ENCODE measurements at regions not wholly inside any gene's neighbourhood (a gene's known extent, or its start where the extent isn't known, plus 50 kb on each side); places are given as distances from the start of the nearest gene placed in this dataset.

DNA sequence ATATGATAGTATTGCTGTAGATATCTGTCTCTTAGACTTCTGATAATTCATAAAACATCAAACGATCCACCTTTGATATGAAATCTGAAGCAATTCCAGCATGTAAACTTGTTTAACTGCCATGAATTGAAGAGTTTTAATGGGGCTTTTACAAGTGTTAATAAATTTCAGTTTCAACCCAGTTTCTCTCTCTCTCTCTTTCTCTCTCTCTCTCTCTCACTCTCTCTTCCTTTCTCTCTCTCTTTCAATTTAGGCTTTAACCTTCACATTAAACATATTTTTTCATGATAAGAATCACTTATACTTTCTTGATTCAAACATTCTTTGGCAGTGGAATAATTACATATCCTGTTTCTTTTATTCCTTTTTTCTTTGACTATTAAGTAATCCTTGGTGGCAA, 296.1 kb downstream of the EPHA4 start:
- no peak for DNase-seq

GRCh38 chr2:221276601-221277000, 295.5 kb downstream of the EPHA4 start:
- no peak for DNase-seq

GRCh38 chr2:221282386-221282785, 289.7 kb downstream of the EPHA4 start:
- DNase-seq, result no peak

DNA sequence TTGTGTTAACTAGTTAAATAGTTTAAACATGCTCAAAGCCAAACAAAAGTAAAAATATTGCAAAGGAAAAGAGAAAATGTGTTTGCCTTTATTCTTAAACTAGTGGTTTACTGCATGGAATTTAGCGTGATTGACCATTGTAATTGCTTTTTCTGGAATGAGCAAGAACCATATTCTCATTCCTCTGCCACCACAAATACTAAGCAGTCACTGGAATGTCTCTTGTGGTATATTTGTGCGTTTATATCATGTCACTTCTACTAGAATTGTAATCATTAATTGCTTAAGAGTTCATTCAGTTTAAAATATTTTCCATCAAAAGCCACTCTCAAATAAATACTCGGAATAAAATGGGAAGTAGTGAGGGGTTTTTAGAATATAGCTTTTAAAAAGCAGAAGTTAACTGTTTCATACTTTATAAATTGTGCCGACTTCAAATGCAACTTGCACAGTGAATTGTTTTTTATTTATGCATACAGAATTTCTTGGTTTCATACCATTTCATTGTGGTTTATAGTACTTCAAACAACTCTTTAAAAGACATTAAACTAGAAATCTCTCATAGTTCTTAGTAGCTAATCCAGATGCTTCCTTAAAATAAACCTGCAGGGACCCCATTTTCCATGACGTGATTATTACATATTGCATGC, 288.1 kb downstream of the EPHA4 start:
- no peak for DNase-seq

- no peak for DNase-seq
Measured at GRCh38 chr2:221285148-221285547, 287.0 kb downstream of the EPHA4 start.

- DNase-seq, result no peak
Measured at GRCh38 chr2:221286406-221286805, 285.7 kb downstream of the EPHA4 start.

- DNase-seq, result no peak
Measured at GRCh38 chr2:221289389-221289788, 282.7 kb downstream of the EPHA4 start.

GRCh38 chr2:221289846-221290245, 282.3 kb downstream of the EPHA4 start:
- DNase-seq, result no peak

- no peak for DNase-seq
Measured at GRCh38 chr2:221293949-221294742, 278.0 kb downstream of the EPHA4 start.

DNA sequence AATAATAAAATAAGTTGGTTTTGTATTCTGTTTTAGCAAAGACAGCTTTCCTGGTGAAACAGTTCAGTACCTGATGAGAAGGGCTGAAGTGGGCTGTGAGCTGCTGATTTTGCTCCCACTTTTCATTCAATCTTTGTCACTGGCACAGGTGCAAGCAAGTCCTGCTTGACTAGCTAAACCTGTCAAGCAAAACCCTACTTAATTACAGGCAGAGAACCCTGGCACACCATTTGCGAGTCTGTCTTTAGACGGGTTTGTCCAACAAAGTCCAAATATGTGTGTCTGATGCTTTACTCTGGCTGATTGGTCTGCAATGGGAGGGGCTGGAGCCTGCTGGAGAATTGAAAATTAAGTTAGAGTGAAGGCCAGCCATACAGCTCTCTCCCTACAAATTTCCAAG, 267.2 kb downstream of the EPHA4 start:
- no peak for DNase-seq

- no peak for DNase-seq
Measured at GRCh38 chr2:221308507-221309066, 263.5 kb downstream of the EPHA4 start.

DNA sequence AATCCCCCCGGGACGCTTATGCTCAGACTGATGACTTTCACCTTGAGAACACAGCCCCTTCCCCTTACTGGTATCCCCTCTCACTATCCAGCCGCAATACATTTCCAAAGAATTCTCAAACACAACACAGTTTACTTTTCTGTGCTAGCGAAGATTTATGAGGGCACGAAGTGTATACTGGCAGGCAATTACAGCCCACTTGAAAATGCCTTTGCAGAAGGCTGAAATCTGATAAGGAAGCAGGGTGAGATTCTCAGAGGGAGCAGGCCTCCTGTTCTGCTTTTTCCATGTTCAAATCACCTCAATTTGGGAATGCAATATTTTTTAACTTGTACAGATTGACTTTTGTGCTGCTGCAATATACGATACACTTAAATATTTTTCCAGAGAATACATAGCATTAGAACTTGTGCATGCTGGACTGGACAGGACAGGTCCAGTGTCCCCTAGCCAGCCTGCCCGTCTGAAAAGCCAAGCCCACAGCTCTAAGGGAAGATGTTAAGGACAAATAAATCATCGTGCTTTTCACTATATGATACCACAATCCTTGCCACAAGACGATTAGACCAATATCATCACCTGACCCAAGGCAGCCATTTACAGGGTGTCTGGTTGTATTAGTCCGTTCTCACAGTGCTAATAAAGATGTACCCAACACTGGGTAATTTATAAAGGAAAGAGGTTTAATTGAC, 262.1 kb downstream of the EPHA4 start:
- DNase-seq, result no peak

DNA sequence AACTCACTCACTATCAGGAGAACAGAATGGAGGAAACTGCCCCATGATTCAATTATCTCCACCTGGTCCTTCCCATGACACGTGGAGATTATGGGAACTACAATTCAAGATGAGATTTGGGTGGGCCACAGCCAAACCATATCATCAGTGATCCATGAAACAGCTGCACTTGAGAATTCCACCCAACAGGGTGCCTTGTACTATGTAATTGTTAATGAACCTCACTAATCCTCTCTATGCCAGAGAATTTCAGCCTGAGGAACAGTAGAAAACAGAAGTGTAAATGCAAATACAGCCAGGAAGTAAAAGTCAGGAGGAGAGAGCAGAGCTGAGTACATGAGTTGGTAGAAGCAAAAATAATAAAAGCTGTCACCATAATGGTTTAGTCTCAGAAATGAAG, 261.4 kb downstream of the EPHA4 start:
- no peak for DNase-seq

DNA sequence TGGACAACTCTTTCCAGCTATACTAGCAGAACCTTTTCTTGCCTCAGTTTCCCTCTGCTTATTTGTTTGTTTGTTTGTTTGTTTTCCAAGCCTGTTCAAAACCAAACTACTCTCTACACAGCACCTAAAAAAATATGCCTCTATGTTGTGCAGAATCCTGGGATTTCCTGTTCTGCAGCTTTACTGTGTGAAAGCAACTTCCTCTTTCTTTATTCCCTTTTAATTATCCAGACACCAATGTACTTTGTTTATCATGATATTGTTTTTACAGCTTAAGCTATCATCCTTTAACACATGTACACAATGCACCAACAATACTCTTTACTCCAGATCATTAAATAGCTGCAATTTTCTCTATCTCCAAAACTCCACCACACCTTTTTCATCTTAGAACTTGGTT, 259.5 kb downstream of the EPHA4 start:
- no peak for DNase-seq

- DNase-seq, result no peak
Measured at GRCh38 chr2:221314786-221315185, 257.3 kb downstream of the EPHA4 start.

- DNase-seq, result no peak
Measured at GRCh38 chr2:221318376-221319130, 253.6 kb downstream of the EPHA4 start.

DNA sequence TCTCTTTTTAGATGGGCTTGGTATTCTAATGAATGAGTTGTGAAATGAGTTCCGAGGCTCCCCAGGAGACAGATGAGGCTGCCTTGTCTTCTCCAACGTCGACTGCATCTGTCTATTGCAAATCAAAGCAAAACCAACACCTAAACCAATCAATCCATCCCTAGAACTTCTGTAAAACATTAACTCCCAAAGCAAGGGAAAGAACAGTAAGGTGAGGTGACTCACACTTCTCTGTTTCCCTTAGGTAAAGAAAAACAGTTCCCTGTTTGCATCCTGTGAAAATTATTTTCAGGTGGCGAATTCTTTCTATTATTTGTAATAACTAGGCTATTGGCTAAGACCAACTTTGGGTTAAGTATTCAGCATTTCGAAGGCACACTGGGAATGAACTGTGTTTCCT, 249.4 kb downstream of the EPHA4 start:
- DNase-seq, result no peak

DNA sequence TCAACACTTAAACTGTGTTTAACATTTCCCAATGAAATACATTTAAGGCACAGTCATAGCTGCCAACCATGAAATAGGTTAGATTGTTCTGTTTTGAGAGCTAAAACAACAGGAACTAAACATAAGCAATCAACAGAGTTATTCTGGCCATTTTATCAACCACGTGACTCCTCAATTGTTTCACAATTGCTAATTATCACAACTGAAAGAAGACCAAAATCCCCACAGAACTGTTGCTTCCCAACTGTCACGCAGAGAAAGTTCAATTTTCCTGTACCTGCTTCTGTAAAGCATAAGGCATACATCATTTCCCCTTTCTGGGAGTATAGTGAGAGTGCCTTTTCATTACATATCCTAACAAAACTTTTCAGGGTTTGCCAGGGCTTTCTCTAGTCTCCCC, 248.6 kb downstream of the EPHA4 start:
- DNase-seq, result no peak

DNA sequence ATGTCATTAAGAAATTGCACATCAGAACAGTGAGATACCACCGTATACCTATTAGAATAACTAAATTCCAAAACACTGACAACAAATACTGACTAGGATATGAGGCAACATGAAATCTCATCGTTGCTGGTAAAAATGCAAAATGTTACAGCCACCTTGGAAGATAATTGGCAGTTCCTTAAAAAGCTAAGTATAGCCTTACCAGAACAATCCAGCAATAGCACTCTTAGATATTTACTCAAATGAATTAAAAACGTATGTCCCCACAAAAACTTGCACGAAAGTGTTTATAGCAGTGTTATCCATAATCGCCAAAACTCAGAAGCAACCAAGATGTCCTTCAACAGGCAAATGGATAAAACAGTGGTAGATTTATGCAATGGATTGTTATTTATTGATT, 241.7 kb downstream of the EPHA4 start:
- no peak for DNase-seq

DNA sequence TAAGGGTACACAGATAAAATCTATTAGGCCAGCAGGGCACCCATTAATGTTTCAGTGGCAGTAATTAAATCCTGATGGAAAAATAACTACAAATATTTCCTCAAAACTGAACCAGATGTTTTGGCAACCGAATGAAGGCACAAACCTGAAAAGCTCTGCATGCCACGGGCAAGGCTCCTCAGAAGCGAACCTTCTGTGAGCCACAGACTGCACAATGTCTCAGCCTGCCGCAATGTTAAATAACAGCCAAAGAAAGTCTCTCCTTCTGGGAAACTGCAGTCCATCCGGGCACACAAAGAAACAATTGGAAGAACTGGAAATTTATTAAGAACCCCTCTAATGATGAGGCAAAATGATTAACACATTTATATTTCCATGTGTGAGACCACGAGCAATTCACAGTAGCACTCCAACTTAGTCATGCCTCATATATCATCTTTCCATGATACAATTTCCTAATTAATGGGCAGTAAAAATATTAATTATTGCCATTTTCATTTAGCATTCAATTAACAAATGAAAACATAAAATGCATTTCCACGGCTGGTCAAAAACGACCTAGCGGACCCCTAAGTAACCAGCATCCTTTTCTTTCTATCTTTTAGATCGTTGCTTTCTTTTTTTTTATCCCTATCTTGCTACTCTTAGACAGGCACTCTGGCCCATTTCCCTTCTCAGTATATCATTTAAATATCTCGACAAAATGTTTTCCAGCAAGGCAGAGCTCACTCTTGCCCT, 237.5 kb downstream of the EPHA4 start:
- no peak for DNase-seq

DNA sequence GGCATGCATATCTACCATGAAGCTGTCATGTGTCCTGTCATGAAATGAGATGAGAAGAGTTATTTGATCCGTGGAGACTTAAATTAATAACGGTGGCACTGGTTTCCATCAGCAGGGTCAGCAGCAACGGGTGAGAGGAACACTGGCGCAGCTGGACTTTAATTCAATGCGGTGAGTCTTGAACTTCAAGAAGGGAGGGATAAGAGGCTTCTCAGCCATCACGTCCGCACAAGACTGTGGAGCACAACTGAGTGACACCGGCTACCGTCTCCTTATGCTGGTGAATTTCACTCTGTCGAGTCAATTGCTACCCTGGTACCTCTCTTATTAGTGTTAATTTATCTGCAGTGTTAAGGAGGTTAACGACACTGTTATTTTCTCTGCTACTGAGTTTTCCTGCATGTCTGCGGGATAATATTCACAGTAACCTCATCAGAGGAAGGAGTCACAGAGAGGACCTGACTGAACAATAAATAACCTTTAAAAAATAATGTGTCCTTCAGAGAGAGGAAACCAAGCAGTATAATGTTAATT, 236.8 kb downstream of the EPHA4 start:
- no peak for DNase-seq

- DNase-seq, result no peak
Measured at GRCh38 chr2:221336967-221337366, 235.1 kb downstream of the EPHA4 start.
